GM21381 (cell line): ENCODE measurements at regions not wholly inside any gene's neighbourhood (a gene's known extent, or its start where the extent isn't known, plus 50 kb on each side); places are given as distances from the start of the nearest gene placed in this dataset.

Experiments
- ATAC-seq: cut with Tn5 transposase; IDR thresholded peaks from one replicate; pipeline ENCODE4 v1.9.1; 2021; ENCODE audit warnings: mild to moderate bottlenecking, moderate library complexity; ENCODE audit not compliant: unreplicated experiment

DNA sequence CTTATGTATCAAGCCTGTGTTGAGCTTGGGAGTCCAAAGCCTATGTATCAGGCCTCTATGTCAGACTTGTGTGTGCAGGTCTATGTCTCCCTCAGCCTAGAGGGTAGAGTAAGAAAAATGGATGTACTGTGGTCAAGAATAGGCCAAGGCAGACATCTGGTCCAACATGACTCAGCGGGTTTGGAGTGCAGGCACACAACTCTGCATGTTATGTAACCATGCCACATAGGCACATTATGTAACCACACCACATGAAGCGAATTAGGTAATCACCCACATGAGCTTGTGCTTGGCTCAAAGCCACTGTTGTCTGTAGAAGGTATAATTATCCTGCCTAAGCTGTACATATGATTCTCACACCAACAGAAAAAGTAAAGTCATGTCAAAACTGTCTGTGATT is 1190.5 kb upstream of the EYS start:
- no peak for ATAC-seq

DNA sequence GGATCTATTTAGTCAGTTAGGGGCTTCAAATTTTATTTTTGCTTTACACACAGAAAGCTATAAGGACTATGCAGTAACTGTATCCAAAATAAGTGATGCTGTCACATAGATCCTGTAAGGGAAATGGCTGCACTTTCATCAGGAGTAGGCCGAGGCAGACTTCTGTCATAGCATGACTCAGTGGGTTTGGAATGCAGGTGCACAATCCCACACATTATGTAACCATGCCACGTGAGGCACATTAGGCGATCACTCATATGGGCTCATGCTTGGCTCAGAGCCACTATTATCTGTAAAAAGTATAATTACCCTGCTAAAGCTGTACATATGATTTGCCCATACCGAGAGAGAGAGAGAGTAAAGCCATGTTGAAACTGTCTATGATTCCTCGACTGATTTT is 1189.4 kb upstream of the EYS start:
- ATAC-seq: no peak

DNA sequence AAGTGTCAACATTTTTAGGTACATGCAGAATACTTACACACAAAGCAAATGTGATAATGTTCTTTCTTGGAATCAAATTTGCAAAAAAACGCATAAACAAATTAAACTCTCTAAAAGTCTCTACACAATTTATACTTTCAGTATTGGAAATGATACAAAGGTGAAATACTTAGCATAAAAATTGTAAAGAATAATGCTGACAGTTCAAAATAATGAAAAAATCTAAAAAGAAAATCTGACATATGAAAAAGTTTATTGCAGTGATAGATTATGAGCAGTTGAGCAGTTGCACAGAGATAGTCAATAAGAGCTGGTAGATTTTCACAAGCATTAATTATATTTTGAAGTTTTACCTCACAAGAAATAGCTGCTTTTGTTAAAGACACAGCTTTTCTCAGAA is 1176.4 kb upstream of the EYS start:
- ATAC-seq: no peak

DNA sequence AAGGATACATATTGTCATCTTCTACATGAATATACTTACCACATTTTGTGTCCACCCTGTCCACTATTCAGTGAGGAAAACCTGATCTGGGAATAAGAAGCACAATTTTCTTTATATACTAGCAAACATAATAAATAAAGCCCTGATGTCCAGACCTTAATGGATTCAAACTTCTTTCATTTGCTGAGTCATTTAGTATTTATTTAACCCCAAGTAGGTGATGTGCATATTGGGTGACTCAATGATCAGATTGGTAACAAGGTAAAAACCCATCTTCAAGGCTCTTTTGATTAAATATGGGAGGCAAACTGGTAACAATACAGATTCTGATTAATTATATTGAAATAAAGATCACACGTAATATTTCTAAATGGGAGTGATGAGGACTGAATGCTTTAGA is 1159.8 kb upstream of the EYS start:
- no peak for ATAC-seq

DNA sequence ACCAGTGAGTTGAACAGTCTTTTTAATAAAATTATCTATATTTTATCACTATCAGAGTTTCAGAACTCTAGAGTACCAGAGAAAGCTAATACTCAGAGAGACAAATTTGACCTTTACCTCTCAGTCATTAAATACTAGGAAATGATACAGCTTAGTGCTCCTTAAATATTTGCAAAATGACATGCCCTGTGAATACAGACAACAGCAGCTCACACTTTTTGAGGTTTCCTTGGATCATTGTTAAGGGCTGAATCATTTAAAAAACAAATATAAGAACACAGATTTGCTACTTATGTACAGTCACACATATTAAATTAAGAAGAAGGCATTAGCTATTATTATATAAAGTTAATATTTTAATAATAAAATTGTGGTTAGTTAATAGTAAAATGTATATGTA is 1158.7 kb upstream of the EYS start:
- ATAC-seq: no peak

DNA sequence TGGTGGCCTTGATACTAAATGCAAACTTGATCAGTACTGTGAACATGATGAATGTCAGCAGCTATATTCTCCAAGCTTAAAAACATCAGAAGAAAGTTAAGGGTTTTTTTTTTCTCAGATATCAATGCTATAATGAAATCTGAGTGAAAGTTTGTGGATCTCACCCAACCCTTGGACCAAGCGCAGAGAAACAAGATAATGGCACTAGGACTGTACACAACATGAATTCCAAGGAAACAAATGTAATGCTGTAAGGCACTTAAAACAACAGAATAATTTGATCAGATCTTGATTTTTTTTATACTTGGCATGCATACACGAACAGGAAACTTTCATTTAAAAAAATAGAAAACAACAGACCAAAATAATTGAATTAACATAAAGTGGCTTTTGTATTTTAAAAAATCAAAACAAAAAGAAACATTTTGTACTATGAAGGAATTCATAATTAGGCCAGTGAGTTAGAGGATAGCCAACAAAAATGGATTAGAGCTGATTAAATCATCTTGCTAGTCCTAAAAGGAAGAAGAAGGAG is 1154.0 kb upstream of the EYS start:
- ATAC-seq: no peak

DNA sequence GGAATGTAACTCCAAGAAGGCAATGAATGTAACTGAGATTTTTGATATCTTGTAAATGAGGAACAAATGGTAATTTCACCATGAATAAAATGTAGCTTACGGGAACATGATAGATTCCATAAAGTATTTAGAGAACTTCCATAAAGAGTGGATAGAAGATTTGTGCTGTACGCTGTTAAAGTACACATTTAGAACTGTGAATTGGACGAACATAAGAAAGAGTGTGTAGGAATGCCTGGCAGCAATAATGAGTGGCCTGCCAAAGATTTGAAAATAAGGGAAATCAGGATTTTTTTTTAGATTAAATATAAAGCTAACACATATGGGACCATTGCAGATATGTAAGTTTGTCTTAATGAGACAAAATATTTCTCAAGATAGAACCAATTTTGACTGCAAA is 1153.3 kb upstream of the EYS start:
- no peak for ATAC-seq

DNA sequence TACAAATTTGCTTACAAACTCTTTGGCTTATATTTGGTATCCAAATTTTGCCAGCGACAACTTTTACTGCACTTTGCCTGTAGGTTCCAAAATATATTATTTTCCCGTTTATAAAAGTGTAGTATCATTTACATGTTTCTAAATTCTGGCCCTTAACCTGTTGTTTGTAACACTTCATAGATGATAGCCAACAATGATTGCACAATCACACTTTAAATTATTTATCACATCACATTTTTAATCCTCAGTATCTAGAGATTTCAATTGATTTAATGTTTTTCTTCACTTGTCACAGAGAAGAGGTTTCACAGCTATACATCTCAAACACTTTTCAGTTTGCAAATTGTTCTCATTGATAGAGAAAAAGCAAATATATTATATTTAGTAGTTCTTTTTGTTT is 1151.2 kb upstream of the EYS start:
- no peak for ATAC-seq

DNA sequence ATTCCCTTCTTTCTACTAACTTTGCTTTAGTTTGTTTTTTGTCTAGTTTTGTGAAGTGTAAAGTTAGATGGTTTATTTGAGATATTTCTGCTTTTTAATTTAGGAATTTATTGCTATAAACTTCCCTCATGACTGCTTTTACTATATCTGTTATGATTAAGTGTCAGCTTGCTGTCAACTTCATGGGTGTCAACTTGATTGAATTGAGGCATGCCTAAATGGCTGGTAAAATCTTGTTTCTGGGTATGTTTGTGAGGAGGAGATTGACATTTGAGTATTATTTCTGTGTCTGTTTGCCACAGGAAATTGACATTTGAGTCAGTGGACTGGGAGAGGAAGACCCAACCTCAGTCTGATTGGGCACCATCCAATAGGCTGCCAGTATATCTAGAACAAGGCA is 1147.0 kb upstream of the EYS start:
- ATAC-seq: no peak

DNA sequence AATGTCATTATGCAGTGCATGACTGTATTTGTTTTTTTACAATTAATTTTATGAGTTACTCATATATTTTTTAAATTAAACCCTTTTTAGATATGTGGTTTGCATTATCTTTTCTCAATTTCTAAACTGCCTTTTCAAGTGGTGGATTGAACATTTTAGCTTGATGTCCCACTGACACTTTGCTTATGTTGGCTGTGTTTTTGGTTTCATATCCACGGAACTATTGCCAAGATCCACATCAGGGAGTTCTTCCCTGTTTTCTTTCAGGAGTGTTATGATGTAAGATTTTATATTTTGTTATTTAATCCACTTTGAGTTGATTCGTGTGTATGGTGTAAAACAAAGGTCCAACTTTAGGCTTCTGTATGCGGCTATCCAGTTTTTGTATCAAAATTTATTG is 1144.9 kb upstream of the EYS start:
- no peak for ATAC-seq

DNA sequence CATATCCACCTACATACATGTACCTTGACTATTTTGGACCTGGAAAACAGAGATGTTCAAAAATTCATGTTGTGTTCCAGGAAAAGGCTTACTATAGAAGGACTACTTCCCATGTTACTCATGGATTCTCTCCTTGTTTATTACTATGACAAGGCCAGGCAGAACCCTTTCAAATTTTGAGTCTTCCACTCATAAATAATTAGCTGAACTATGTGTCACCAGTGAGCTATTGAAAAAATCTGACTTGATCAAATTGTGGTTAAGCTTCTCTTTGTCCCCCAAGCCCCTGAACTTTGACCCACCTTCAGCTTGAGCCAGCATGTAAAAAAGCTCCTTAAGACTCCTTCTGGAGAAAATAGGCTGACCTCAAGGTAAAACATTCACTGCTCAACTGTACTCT is 1142.8 kb upstream of the EYS start:
- ATAC-seq: no peak

DNA sequence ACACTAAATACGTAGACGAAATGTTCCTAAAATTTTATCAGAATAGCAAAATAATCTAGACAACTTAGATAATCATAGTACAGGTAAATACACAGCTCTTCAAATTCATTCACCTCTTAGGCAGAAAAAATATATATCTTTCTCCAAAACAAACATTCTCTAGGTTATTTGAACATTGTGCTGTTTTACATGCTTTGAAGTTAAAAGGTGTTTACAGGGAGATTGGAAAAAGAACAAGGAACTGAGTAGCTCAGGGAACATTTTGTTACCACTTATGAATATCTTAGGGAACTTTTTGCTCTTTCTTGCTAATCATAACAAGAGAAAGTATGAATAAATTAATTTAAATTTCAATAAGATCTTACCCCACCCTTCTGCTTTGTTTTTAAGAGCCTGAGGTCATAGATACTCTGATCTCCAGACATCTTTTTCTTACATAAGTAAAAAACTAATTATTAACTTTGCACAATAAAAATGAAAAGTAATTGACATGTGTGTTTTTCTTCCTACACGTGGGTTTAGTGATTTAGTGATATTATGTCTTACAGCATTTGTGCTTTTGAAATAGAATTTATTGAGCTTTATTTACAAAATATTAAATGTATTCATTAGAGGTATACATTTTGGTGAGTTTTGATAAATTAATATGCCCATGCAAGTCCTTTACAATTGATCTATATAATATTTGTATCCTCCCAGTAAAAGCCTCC is 1141.4 kb upstream of the EYS start:
- no peak for ATAC-seq

DNA sequence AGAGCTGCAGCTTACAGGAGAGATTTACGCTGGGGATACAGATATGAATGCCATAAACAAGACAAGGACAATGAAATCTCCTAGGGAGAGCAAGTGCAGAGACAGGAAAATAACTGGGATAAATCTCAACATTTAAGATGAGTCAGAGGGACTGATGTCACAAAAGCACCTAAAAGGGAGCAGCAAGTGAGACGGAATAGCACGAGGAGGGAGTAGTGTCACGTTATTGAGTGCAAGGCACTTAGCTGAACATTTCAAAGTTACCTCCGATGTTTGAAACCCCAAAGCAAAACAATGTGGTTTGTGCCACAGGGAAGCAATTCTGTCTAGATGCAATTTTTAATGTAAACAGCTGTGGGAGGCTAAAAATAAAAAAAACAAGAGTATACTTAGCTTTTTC is 1131.7 kb upstream of the EYS start:
- ATAC-seq: no peak

DNA sequence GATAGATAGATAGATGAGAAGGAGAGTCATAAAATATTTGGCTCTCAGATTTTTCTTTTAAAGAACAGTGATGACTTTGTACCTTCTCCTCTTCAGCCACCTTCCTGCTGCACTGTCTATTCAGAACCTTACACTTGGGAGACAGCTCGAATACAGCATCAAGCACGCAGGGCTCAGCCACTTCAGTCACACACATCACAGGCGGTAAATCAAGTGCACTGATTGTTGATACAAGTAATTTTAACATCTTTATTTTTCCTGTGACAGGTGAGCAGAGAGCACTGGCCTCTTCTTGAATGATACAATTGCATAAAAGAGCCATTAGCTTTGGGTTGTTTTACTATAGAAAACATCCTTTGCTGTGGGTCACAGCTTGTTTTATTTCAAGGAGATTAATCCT is 1118.5 kb upstream of the EYS start:
- no peak for ATAC-seq

DNA sequence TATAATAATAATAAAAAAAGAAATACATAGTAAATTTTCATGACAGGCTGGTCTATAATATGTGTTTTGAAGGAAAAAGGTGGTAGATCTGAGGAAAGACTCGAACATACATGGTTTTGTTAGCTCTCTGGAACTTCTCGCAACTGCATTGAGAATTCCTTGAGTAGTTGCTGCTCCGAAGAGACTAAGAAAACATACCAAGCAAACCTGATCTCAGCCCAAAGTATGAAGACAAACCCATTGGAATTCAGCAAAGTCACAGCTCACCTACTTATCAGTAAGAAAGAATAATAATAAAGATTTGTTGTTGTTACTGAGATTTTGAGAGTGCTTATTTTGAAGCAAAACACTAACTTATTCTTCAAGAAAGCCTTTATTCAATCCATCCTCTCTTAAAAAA is 1107.1 kb upstream of the EYS start:
- ATAC-seq: no peak

DNA sequence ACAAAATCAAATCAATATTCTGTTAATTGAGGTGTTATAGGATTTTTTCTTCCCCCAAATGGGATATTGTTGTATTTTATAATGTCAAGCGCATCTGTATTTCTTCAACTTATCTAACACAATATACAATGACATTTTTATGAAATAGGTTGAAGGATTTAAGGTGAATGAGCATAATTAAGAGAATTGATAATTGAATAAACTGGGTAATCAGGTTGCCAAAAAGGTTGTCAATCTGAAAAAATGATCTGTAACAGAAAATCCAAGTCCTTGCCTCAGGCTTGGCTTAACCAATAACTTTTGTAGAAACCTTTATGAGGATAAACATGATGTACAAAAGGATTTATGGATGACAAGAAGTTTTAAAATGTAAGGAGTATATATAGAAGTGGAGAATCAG is 1101.7 kb upstream of the EYS start:
- no peak for ATAC-seq

DNA sequence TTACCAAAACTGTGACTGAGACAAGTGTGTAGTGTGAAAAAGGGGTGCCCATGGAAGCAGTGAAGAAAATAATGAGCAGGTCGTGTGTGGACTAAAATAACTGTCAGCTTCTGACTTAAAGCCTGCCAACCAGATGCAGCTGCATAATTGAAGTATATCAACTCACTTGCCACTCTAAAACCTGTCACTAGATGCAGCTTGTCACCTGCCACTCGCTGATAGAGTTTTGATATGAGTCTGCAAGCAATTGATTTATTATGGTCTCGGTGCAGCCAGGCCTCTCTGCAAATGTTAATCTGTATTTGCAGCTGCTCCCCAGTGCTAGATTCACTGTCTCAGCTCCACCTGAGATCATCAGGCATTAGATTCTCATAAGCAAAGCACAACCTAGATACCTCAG is 1090.0 kb upstream of the EYS start:
- no peak for ATAC-seq

DNA sequence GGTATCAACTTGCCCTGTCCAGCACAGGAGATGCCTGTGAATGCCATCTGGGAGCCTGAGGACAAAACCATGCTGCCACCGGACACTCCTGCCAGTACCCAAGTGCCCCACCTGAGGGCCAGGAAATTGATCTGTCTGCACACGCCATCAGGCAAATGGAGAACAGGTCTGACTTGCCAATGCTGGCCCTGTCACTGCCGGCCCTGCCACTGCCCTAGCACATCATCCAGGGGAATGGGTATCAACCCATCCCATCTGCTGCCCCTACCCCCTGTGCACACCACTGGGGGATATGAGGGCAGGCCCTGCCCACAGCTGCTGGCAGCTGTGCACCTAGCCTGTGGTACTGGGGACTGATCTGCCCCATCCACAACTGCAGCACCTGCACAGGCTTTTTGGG is 1081.6 kb upstream of the EYS start:
- ATAC-seq: no peak

DNA sequence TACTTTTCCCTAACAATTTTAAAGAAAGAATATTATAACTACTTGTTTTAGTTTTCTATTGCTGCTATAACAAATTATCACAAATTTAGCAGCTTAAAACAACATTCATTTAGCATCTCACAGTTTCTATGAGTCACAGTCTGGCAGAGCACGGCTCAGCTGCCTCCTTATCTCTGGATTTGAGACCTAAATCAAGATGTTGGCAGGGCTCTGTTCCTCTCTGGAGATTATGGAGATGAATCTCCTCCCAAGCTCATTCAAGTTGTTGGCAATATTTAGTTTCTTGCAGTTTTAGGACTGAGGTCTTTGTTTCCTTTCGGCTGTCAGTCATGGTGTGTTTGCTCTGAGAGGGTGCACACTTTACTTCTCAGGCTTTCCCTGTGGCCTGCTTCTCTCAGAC is 1065.8 kb upstream of the EYS start:
- ATAC-seq: no peak

DNA sequence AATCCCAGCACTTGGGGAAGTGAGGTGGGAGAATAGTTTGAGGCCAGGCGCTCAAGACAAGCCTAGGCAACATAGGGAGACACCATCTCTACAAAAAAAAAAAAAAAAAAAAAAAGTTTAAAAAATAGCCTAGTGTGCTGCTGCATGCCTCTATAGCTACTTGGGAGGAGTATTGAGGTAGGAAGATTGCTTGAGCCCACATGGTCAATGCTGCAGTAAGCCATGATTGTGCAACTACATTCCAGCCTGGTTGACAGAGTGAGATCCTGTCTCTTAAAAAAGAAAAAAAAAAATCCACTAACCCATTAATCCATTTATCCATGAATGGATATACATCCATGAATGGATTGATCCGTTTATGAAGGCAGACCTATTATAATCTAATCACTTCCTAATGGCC is 1064.6 kb upstream of the EYS start:
- no peak for ATAC-seq

DNA sequence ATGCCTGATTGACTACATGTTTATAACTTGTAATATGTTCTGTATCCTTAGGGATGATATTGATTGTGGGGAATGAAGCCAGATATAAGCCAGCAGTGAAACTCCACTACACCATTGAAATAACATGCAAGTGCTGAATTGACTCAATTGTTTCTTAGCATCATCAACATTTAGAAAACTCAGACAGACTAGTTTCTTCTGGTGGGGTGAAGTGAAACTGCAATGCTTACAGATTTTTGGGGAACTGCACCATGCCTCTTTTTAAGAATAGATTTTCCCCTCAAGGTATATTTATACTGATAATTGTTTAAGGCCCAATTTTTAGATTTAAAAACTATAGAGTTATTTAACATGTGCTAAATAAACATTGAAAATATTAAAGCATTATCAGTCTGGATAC is 1044.6 kb upstream of the EYS start:
- no peak for ATAC-seq

DNA sequence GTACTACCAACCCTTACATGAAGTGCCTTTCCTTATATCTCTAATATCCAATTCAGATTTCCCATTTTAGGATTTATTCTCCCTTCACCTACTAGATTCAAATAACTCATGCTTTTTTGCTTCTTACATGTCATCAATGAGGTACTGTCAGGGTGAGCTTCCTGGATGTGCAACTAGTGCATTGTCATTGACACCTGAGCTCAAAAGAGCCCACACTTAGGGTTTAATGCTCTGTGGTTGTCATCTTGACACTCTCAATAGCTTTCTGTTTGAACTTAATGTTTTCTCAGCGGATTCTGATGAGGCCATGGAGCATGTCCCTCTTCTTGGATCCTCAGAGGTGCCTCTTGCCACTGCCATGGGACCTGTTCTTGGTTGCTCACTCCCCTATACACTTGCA is 1033.3 kb upstream of the EYS start:
- no peak for ATAC-seq

DNA sequence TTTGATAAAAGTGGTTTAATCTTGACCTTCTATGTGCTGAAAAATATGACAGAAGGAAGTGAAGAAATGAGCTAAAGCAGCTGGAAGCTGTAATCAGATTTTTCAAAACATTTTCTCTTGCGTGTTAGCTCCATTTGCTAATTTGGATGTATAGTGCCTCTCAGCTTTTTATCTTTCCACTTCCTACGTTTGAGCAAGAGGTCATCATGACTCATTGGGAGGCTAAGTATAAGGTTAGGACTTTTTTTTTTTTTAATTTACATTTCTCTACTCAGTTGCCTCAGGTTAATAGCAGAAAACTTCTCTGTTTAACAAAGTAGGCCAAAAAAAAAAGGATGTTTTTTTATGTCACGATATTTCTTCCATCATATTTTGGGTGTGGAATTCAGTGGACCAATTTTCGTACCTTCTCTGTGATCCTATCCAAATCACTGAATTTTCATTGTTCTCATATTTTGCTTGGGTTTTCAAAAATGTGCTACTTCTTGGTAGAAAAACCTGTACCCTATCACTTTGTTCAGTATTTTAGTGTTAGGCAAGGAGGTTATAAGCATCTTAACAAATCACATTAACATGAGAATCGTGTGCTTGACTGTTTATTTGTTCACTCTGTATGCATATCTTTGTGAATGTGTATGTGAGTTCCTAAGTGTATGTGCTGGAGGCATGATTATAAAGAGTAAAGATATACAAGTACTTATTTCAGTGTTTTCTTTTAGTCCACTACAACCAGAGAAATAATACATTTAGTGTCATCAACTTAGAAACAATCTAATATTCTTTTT is 1028.3 kb upstream of the EYS start:
- no peak for ATAC-seq
